ENCODE measurements at regions not wholly inside any gene's neighbourhood (a gene's known extent, or its start where the extent isn't known, plus 50 kb on each side); places are given as distances from the start of the nearest gene placed in this dataset.

DNA sequence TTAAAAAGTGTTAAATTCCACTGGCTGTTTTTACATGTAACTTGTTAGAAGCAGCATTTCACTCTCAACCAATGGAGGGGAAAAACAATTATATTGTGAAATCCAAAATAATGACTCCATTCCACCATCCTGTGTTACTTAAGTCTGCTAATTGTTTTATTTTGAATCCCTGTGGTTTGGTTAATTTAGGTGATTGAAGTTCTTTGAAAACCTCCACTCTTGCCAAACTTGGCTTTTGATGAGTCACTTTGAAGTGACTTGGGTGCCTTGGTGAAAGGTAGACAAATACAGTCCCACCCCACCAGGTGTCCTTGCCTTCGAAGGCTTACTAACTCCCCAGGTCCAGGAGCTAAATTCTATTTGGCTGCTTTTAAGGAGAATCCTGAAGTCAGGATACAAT, 1303.8 kb upstream of the NRXN1 start:
- no peaks in the 10 kb centered on the region for H3K4me1 Mint-ChIP-seq (ENCODE audit: low read depth)
- H3K27me3 Mint-ChIP-seq: no peaks in the 10 kb centered on the region
- no peaks in the 10 kb centered on the region for H3K36me3 Mint-ChIP-seq (ENCODE audit: low read depth)
- no peaks in the 10 kb centered on the region for H3K9me3 Mint-ChIP-seq
- no peak overlapping the region for H3K27ac Mint-ChIP-seq
- intact Hi-C loops (cut with micrococcal nuclease): no loop called here
- H3K4me3 Mint-ChIP-seq: no peak overlapping the region

DNA sequence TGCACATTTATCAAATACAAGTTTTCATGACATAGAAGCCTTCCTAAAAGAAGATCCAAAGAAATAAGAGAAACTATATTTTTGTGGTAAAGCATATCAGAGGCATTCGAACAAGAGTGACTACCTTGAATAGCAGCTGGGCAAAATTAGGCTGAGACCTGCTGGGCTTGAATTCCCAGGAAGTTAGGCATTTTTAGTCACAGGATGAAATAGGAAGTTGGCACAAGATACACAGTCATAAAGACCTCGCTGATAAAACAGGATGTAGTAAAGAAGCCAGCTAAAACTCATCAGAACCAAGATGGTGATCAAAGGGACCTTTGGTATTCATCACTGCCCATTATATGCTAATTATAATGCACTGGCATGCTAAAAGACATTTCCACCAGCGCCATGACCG, 1302.3 kb upstream of the NRXN1 start:
- H3K4me1 Mint-ChIP-seq (ENCODE audit: low read depth): no peaks in the 10 kb centered on the region
- intact Hi-C loops (cut with micrococcal nuclease): no loop called here
- H3K27me3 Mint-ChIP-seq: no peaks in the 10 kb centered on the region
- no peak overlapping the region for H3K4me3 Mint-ChIP-seq
- no peaks in the 10 kb centered on the region for H3K9me3 Mint-ChIP-seq
- H3K27ac Mint-ChIP-seq: no peak overlapping the region
- no peaks in the 10 kb centered on the region for H3K36me3 Mint-ChIP-seq (ENCODE audit: low read depth)

DNA sequence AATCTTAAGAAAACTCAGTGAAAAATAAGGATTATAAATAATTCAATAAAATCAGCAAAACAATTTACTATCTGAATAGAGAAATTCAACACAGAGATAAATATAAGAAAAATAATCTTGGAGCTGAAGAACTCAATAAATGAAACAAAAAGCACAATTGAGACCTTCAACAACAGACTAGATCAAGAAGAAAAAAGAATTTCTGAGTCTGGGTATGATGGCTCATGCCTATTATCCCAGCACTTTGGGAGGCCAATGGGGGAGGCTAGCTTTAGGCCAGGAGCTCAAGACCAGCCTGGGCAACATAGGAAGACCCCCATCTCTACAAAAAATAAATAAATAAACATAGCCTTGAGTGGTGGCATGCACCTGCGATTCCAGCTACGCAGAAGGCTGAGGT, 1295.7 kb upstream of the NRXN1 start:
- no peaks in the 10 kb centered on the region for H3K27me3 Mint-ChIP-seq
- no peaks in the 10 kb centered on the region for H3K4me1 Mint-ChIP-seq (ENCODE audit: low read depth)
- H3K4me3 Mint-ChIP-seq: no peak overlapping the region
- H3K9me3 Mint-ChIP-seq: peaks cover 22% of the 10 kb centered on the region
- no peak overlapping the region for H3K27ac Mint-ChIP-seq
- intact Hi-C loops (cut with micrococcal nuclease): no loop called here
- H3K36me3 Mint-ChIP-seq (ENCODE audit: low read depth): no peaks in the 10 kb centered on the region

DNA sequence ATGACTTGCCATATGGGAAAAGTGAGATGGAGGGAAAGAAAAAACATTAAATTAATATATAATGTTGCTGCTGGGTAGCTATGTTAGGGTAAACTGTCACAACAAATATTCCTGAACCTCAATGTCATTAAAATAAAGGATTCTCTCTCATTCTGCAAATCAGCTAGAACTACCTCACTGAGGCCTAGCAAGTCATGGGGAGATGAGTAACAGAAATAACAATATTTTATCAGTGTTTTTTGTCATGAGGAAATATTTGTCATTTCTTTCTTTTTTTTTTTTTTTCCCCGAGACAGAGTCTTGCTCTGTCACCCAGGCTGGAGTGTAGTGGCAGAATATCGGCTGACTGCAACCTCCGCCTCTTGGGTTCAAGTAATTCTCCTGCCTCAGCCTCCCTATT, 1282.3 kb upstream of the NRXN1 start:
- intact Hi-C loops (cut with micrococcal nuclease): no loop called here
- no peaks in the 10 kb centered on the region for H3K36me3 Mint-ChIP-seq (ENCODE audit: low read depth)
- H3K4me3 Mint-ChIP-seq: no peak overlapping the region
- H3K9me3 Mint-ChIP-seq: peaks cover 9% of the 10 kb centered on the region
- H3K4me1 Mint-ChIP-seq (ENCODE audit: low read depth): no peaks in the 10 kb centered on the region
- H3K27ac Mint-ChIP-seq: no peak overlapping the region
- no peaks in the 10 kb centered on the region for H3K27me3 Mint-ChIP-seq

DNA sequence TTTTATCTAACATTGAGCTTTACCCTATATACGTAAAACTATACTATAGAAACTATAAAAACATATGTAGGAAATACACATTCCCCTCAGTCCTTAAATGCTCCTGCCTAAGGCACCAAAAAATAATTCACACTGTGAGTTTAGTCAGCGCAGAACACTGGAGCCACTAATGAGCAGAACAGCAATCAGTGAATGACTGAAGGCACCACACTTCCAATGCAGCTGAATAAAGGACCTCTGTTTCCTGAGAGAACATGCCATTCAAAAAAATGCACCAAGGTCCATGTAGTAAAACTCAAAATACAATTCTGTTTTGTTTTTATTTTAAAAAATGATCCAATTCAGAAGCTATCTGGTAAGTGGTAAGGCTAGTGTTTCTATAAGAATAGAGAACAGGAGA, 1280.6 kb upstream of the NRXN1 start:
- H3K4me3 Mint-ChIP-seq: no peak overlapping the region

DNA sequence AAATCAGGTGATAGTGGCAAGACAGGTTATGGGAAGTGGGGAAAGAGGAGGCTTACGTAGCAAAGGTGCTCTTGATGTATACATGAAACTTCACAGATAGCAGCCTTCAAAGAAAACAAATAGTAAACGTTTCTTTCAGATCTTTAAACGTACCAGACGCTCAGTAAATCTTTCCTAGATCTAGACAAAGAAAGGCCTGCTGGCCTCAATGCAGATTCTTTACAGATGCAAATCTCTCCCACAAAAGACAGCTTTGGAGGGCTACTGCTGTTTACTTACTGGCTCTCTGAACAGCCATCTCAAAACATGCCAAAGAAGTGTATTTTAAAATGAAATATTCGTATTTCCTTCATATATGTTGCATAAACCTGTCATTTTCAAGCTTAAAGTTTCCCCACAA, 1279.9 kb upstream of the NRXN1 start:
- intact Hi-C loops (cut with micrococcal nuclease): no loop called here
- Mint-ChIP-seq H3K4me1 (ENCODE audit: low read depth) (no peaks in the 10 kb centered on the region), H3K4me3 (no peak overlapping the region), H3K27ac (no peak overlapping the region), H3K36me3 (ENCODE audit: low read depth) (no peaks in the 10 kb centered on the region), H3K9me3 (peaks cover 8% of the 10 kb centered on the region), H3K27me3 (no peaks in the 10 kb centered on the region)

More for the DNA sequence above, 1280.6 kb upstream of the NRXN1 start:
- Mint-ChIP-seq H3K27me3 (no peaks in the 10 kb centered on the region), H3K4me1 (ENCODE audit: low read depth) (no peaks in the 10 kb centered on the region), H3K27ac (no peak overlapping the region), H3K9me3 (peaks cover 9% of the 10 kb centered on the region), H3K36me3 (ENCODE audit: low read depth) (no peaks in the 10 kb centered on the region)
- intact Hi-C loops (cut with micrococcal nuclease): no loop called here

DNA sequence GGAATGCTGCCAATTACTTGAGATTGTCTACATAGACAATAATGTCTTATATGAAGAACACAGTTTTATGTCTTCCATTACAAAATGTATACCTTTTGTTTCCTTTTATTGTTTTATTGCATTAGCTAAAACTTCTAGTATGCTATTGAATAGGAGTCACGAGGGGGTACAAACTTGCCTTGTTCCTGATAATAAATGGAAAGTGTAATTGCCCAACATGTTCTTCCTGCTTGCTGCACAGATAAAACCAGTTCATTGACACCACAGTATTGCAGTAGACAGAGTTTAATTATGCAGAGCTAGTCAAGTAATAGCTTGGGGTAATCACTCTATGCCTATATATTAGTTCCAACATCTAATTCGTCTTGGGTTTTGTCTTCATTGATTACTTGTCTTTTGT, 1276.2 kb upstream of the NRXN1 start:
- Mint-ChIP-seq H3K9me3 (peaks cover 30% of the 10 kb centered on the region), H3K4me1 (ENCODE audit: low read depth) (no peaks in the 10 kb centered on the region), H3K36me3 (ENCODE audit: low read depth) (no peaks in the 10 kb centered on the region), H3K27ac (no peak overlapping the region), H3K27me3 (no peaks in the 10 kb centered on the region), H3K4me3 (no peak overlapping the region)
- intact Hi-C loops (cut with micrococcal nuclease): no loop called here

DNA sequence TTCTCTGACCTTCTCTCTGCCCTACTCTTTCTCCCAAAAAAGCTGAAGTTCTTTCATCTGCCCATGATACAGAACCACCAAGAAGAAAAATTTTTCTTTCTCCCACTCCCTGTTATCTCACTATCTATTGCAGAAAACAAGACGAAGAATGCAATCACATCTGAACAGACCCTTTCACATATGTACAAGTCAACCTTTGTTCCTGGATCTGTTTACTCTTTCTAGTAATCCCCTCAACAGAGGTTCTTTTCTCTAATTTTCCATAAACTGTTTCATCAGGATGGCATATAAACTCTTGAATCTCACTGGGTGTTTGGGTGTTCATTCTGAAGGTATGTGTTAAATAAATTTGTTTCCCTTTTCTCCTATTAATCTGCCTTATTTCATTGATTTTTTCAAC, 1262.7 kb upstream of the NRXN1 start:
- Mint-ChIP-seq H3K4me1 (ENCODE audit: low read depth) (no peaks in the 10 kb centered on the region), H3K27ac (no peak overlapping the region), H3K27me3 (no peaks in the 10 kb centered on the region), H3K9me3 (peaks cover 17% of the 10 kb centered on the region), H3K36me3 (ENCODE audit: low read depth) (no peaks in the 10 kb centered on the region), H3K4me3 (no peak overlapping the region)
- intact Hi-C loops (cut with micrococcal nuclease): no loop called here

DNA sequence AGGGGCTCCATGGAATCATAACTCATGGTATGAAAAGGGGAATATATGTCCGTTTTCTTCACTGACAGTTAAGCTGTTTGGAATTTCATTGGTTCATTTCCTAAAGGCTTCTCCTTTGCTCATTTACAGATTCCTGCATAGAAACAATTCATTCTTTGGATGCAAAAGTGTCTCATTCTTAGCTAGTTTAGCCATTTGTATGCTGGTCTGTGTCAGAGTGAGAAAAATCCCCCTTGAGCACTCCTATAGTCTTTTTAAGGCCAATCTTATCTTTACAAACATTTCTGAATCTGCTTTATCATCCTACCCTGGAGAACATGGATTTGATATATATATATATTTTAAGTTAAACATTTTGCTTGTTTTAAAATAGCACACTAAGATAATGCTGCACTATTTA, 1260.9 kb upstream of the NRXN1 start:
- Mint-ChIP-seq H3K27ac (no peak overlapping the region), H3K9me3 (peaks cover 17% of the 10 kb centered on the region), H3K36me3 (ENCODE audit: low read depth) (no peaks in the 10 kb centered on the region), H3K4me3 (no peak overlapping the region), H3K4me1 (ENCODE audit: low read depth) (no peaks in the 10 kb centered on the region), H3K27me3 (no peaks in the 10 kb centered on the region)
- intact Hi-C loops (cut with micrococcal nuclease): no loop called here

DNA sequence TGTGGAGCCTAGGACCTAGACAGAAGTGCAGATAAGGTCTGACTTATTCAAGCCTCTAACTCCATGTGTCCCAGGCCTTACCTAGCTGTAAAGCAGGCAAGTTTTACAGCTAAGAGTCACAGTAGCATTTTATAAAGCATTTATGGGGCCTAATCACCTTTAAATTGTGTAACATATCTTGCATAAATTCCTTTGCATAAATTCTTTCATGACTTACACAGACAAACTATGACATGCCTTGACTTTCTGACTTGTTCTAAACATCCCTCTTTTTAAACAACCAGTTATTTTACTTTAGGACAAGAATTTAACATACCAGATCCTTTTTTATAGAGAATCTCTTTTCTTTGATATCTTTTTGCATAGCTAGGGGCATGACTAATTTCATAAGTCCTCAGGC, 1257.8 kb upstream of the NRXN1 start:
- Mint-ChIP-seq H3K9me3 (peaks cover 38% of the 10 kb centered on the region), H3K4me3 (no peak overlapping the region), H3K4me1 (ENCODE audit: low read depth) (no peaks in the 10 kb centered on the region), H3K27ac (no peak overlapping the region), H3K36me3 (ENCODE audit: low read depth) (no peaks in the 10 kb centered on the region), H3K27me3 (no peaks in the 10 kb centered on the region)
- intact Hi-C loops (cut with micrococcal nuclease): no loop called here

DNA sequence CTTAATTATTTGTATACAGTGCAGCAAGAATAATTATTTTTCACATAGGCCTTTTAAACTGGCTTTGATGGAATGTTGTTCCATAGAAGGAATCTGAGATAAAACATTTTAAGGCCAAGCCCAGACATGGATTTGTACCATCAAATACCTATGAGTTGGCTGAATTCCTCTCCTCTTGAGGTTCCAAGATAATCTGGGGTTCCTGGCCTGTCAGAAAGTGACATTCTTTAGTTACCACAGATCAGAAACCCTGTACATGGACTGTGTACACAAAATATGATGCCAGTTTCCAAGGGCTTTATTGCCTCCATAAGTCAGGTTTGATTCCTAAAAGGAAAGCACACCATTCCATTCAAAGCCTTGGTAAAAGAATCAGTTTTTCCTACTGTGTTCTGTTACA, 1256.7 kb upstream of the NRXN1 start:
- H3K27ac Mint-ChIP-seq: no peak overlapping the region
- H3K4me1 Mint-ChIP-seq (ENCODE audit: low read depth): no peaks in the 10 kb centered on the region
- intact Hi-C loops (cut with micrococcal nuclease): no loop called here
- H3K9me3 Mint-ChIP-seq: peaks cover 38% of the 10 kb centered on the region
- no peaks in the 10 kb centered on the region for H3K27me3 Mint-ChIP-seq
- no peak overlapping the region for H3K4me3 Mint-ChIP-seq
- H3K36me3 Mint-ChIP-seq (ENCODE audit: low read depth): no peaks in the 10 kb centered on the region

DNA sequence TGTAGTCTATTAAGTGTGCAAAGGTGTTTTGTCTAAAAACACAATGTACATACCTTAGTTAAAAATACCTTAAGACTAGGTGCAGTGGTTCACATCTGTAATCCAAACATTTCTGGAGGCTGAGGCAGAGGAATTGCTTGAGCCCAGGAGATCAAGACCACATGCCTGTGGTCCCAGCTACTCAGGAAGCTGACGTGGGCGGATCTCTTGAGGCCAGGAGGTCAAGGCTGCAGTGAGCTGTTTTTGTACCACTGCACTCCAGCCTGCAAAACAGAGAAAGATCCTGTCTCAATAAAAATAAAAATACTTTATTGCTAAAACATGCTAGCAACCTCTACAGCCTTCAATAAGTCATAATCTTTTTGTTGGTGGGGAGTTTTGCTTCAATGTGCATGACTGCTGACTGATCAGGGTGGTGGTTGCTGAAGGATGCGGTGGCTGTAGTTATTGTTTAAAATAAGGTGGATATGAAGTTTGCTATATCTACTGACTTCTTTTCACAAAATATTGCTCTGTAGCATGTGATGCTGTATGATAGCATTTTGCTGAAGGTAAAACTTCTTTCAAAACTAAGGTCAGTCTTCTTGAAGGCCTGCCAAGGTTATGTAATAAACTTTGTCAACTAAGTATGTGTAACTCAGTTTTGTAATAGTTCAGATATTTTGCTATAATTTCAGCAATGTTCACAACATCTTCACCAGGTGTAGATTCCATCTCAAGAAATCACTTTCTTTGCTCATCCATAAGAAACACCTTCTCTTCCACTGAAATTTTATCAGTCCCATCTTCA, 1238.0 kb upstream of the NRXN1 start:
- no peaks in the 10 kb centered on the region for H3K4me1 Mint-ChIP-seq (ENCODE audit: low read depth)
- H3K27ac Mint-ChIP-seq: no peak overlapping the region
- peaks cover 49% of the 10 kb centered on the region for H3K9me3 Mint-ChIP-seq
- no peak overlapping the region for H3K4me3 Mint-ChIP-seq
- intact Hi-C loops (cut with micrococcal nuclease): no loop called here
- no peaks in the 10 kb centered on the region for H3K36me3 Mint-ChIP-seq (ENCODE audit: low read depth)
- H3K27me3 Mint-ChIP-seq: no peaks in the 10 kb centered on the region

DNA sequence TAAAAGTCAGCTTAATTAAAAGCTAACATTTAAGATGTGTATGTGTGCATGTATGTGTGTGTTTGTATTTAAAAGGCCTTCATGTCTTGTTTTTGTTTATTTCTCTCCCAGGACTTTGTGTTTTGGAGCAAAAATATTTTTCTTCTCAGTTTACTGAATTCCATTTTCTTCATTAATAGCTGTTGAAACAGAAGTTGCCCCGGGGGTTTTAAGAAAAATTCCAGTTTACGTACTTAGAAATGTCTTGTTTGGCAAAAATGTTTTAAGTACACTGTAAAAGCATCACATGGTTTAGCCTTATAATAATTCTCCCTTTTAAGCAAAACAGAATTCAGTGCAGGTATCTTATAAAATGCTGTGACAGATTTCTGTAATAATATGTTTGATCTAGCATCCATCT, 1233.0 kb upstream of the NRXN1 start:
- no peaks in the 10 kb centered on the region for H3K36me3 Mint-ChIP-seq (ENCODE audit: low read depth)
- H3K27ac Mint-ChIP-seq: no peak overlapping the region
- intact Hi-C loops (cut with micrococcal nuclease): no loop called here
- H3K4me1 Mint-ChIP-seq (ENCODE audit: low read depth): no peaks in the 10 kb centered on the region
- no peak overlapping the region for H3K4me3 Mint-ChIP-seq
- no peaks in the 10 kb centered on the region for H3K27me3 Mint-ChIP-seq
- H3K9me3 Mint-ChIP-seq: peaks cover 33% of the 10 kb centered on the region

DNA sequence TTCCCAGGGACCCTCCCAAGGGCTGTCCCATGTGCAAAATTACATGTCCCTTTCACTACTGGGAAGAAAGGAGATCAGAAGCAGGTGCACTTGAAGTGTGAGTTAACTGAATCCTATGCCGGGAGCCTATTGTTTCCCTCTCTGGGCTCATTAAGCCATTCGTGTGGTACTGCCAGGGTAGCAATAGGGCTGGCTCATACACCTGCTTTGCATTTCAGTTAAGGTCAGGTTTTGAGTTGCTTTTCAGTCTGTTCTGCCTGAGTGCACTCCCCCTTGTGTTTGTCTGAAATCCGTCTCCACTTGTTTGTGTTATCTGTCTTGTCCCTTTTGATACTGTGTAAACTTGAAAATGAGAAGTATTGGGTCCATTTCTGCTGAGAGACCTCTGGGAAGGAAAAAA, 1232.6 kb upstream of the NRXN1 start:
- Mint-ChIP-seq H3K27me3 (no peaks in the 10 kb centered on the region), H3K36me3 (ENCODE audit: low read depth) (no peaks in the 10 kb centered on the region), H3K4me1 (ENCODE audit: low read depth) (no peaks in the 10 kb centered on the region), H3K27ac (no peak overlapping the region), H3K4me3 (no peak overlapping the region), H3K9me3 (peaks cover 33% of the 10 kb centered on the region)
- intact Hi-C loops (cut with micrococcal nuclease): no loop called here

DNA sequence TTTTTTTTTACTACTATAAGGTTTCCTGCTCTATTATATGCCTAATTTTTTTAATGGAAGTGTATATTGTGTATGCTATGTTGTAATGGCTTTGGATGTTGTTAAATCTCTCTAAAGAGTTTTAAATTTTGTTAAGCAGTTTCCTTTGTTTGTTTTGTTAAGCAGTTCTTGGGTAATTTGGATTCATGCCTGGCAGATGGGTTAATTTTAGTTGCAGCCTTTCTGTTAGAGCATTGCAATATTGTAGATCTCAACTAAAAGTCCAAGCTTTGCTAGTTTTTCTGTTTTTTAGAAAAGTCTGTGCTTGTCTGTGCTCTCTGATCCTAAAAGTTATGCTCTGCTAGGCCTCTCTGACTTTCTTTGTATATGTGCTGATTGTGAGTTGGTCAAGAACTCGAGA, 1229.0 kb upstream of the NRXN1 start:
- no peaks in the 10 kb centered on the region for H3K4me1 Mint-ChIP-seq (ENCODE audit: low read depth)
- no peak overlapping the region for H3K4me3 Mint-ChIP-seq
- H3K9me3 Mint-ChIP-seq: peaks cover 28% of the 10 kb centered on the region
- no peak overlapping the region for H3K27ac Mint-ChIP-seq
- no peaks in the 10 kb centered on the region for H3K27me3 Mint-ChIP-seq
- H3K36me3 Mint-ChIP-seq (ENCODE audit: low read depth): no peaks in the 10 kb centered on the region
- intact Hi-C loops (cut with micrococcal nuclease): no loop called here
